DOHH2 (cell line): ENCODE measurements at regions not wholly inside any gene's neighbourhood (a gene's known extent, or its start where the extent isn't known, plus 50 kb on each side); places are given as distances from the start of the nearest gene placed in this dataset.

ENCODE experiments used
- H3F3A ChIP-seq: fragments of 200-600 bp; sonication (generic), shearing (Covaris generic); 2 replicates; pipeline ENCODE4 v1.6.0; 2016; ENCODE audit warnings: antibody characterized with exemption, mild to moderate bottlenecking; ENCODE audit not compliant: control insufficient read depth, insufficient read depth
- H3K27ac ChIP-seq: fragments of 200-600 bp; sonication (generic); 2 replicates; pipeline ENCODE4 v1.5.1; 2014; ENCODE audit warnings: low read depth, mild to moderate bottlenecking, low read length, moderate library complexity
- H3K27me3 ChIP-seq: fragments of 200-600 bp; sonication (generic); 2 replicates; pipeline ENCODE4 v1.6.1; 2014; ENCODE audit warnings: mild to moderate bottlenecking, low read length, mixed read lengths; ENCODE audit not compliant: control insufficient read depth
- H3K36me3 ChIP-seq: fragments of 200-600 bp; sonication (generic); 2 replicates; pipeline ENCODE4 v1.6.1; 2014; ENCODE audit warnings: mild to moderate bottlenecking, low read length, moderate library complexity, mixed read lengths; ENCODE audit not compliant: control insufficient read depth
- H3K4me1 ChIP-seq: fragments of 200-600 bp; sonication (generic); 2 replicates; pipeline ENCODE4 v1.6.1; 2014; ENCODE audit warnings: mild to moderate bottlenecking, low read length, mixed read lengths; ENCODE audit not compliant: control insufficient read depth
- H3K4me2 ChIP-seq: fragments of 200-600 bp; sonication (generic); 2 replicates; pipeline ENCODE4 v1.6.0; 2014; ENCODE audit warnings: mild to moderate bottlenecking, low read length, moderate library complexity
- H3K4me3 ChIP-seq: fragments of 200-600 bp; sonication (generic); 2 replicates; pipeline ENCODE4 v1.5.1; 2014; ENCODE audit warnings: mild to moderate bottlenecking, low read length, mixed read lengths
- H3K79me2 ChIP-seq: fragments of 200-600 bp; sonication (generic); 2 replicates; pipeline ENCODE4 v1.6.1; 2014; ENCODE audit warnings: mild to moderate bottlenecking, low read length, mixed read lengths; ENCODE audit not compliant: control insufficient read depth
- H3K9me2 ChIP-seq: fragments of 200-600 bp; sonication (generic); replicated peaks from 2 replicates; pipeline ENCODE4 v1.6.1; 2014; ENCODE audit warnings: mild to moderate bottlenecking, low read length, mixed read lengths; ENCODE audit not compliant: control insufficient read depth
- H3K9me3 ChIP-seq: fragments of 200-600 bp; sonication (generic); 2 replicates; pipeline ENCODE4 v1.6.1; 2014; ENCODE audit warnings: antibody characterized with exemption, low read length, mixed read lengths; ENCODE audit not compliant: control insufficient read depth, insufficient read depth
- H4K20me1 ChIP-seq: fragments of 200-600 bp; sonication (generic); 2 replicates; pipeline ENCODE4 v1.6.0; 2014; ENCODE audit warnings: low read depth, mild to moderate bottlenecking, antibody characterized with exemption, low read length, moderate library complexity; ENCODE audit not compliant: control insufficient read depth, insufficient read depth
- EZH2phosphoT487 ChIP-seq: fragments of 200-600 bp; sonication (generic); IDR thresholded peaks from 2 replicates; pipeline ENCODE4 v1.6.1; 2017; ENCODE audit warnings: borderline replicate concordance, mild to moderate bottlenecking, antibody characterized with exemption, low read length, moderate library complexity, mixed read lengths
- TF ChIP-seq, protein P1 (sequence below): fragments of 200-600 bp; sonication (generic); IDR thresholded peaks from one replicate; pipeline ENCODE4 v1.5.1; 2014; ENCODE audit warnings: antibody characterized with exemption, mild to moderate bottlenecking, low read depth, low read length; ENCODE audit not compliant: poor library complexity, severe bottlenecking

DNA sequence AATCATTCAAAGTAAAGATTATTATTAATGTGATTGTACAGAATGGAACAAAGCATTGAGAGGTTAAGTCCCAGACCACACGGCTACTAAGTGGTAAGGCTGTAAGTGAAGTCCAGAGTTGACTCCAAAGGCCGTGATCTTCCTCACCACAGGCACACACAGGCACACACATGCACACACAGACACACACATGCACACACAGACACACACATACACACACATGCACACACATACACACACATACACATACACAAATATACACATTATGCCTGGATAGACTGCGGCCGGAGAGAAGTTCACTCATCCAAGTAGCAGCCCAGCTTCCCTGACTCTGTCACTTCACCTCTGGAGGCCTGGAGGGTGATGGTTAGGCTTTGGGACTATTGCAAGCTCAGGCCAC lies 121.9 kb downstream of the HLX start:
- H3K27ac ChIP-seq, result no peak overlapping the region
- no peaks in the 10 kb centered on the region for H3K4me1 ChIP-seq
- no peaks in the 10 kb centered on the region for H3K9me2 ChIP-seq
- peaks cover 3% of the 10 kb centered on the region; the same call in 1 of the 2 replicates for H3K27me3 ChIP-seq
- H3F3A ChIP-seq, result no peaks in the 10 kb centered on the region
- no peaks in the 10 kb centered on the region for H4K20me1 ChIP-seq
- H3K36me3 ChIP-seq, result no peaks in the 10 kb centered on the region
- no peaks in the 10 kb centered on the region for H3K79me2 ChIP-seq
- TF ChIP-seq, protein P1, sequence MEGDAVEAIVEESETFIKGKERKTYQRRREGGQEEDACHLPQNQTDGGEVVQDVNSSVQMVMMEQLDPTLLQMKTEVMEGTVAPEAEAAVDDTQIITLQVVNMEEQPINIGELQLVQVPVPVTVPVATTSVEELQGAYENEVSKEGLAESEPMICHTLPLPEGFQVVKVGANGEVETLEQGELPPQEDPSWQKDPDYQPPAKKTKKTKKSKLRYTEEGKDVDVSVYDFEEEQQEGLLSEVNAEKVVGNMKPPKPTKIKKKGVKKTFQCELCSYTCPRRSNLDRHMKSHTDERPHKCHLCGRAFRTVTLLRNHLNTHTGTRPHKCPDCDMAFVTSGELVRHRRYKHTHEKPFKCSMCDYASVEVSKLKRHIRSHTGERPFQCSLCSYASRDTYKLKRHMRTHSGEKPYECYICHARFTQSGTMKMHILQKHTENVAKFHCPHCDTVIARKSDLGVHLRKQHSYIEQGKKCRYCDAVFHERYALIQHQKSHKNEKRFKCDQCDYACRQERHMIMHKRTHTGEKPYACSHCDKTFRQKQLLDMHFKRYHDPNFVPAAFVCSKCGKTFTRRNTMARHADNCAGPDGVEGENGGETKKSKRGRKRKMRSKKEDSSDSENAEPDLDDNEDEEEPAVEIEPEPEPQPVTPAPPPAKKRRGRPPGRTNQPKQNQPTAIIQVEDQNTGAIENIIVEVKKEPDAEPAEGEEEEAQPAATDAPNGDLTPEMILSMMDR, result no peak
- no peak for TF ChIP-seq EZH2phosphoT487
- H3K9me3 ChIP-seq, result no peaks in the 10 kb centered on the region
- no peak overlapping the region for H3K4me2 ChIP-seq
- H3K4me3 ChIP-seq, result no peak overlapping the region

DNA sequence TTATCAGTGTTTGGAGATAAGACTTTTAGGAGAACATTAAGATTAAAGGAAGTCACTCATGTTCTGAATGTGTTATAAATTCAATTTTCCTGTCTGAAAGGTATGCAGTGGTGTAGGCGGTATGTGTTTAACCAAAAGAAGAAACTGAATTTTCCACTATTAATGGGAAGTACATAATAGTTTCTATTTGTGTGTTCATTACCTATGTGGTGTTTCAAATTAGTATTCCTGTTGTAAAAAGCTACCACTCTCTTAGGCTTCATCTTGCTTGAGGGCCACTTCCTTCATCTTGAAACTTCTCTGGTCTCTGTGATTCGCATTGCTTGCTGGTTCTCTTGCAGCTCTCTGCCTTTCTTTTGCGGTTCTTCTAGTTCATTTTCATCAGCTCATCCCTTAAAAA lies 123.4 kb downstream of the HLX start:
- Histone ChIP-seq H3K27ac (no peak overlapping the region), H3K9me3 (no peaks in the 10 kb centered on the region), H3K27me3 (peaks cover 3% of the 10 kb centered on the region; the same call in 1 of the 2 replicates), H3K4me2 (no peak overlapping the region), H3K36me3 (no peaks in the 10 kb centered on the region), H3K4me1 (no peaks in the 10 kb centered on the region), H3K4me3 (no peak overlapping the region), H3F3A (no peaks in the 10 kb centered on the region), H3K9me2 (no peaks in the 10 kb centered on the region), H4K20me1 (no peaks in the 10 kb centered on the region), H3K79me2 (no peaks in the 10 kb centered on the region)
- no peak for TF ChIP-seq EZH2phosphoT487
- TF ChIP-seq, protein P1, result no peak

DNA sequence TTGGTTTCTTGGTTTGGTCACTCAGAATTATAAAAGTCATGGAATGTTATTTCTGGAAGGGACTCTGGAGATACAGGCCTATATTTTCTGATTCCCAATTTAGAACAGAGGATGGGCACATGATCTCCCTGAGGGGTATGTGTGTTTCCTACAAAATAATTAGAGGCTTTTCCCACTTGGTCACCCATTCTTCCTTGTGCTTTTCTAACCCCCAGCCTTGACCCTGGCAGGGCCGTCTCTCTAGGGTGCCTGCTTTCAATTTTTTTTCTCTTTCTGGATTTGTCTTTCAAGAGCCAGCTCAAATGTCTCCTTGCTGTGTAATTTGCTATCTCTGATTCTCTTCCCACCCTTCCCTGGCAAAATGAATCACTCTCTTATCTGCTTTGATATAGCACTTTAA lies 131.9 kb downstream of the HLX start:
- Histone ChIP-seq H3K36me3 (no peaks in the 10 kb centered on the region), H3K4me2 (no peak overlapping the region), H3K4me3 (no peak overlapping the region), H3K9me2 (no peaks in the 10 kb centered on the region), H3K79me2 (no peaks in the 10 kb centered on the region), H3K9me3 (no peaks in the 10 kb centered on the region; the same call in 1 of the 2 replicates), H3K27me3 (no peaks in the 10 kb centered on the region), H4K20me1 (no peaks in the 10 kb centered on the region), H3F3A (no peaks in the 10 kb centered on the region), H3K4me1 (no peaks in the 10 kb centered on the region), H3K27ac (no peak overlapping the region)
- no peak for TF ChIP-seq EZH2phosphoT487

DNA sequence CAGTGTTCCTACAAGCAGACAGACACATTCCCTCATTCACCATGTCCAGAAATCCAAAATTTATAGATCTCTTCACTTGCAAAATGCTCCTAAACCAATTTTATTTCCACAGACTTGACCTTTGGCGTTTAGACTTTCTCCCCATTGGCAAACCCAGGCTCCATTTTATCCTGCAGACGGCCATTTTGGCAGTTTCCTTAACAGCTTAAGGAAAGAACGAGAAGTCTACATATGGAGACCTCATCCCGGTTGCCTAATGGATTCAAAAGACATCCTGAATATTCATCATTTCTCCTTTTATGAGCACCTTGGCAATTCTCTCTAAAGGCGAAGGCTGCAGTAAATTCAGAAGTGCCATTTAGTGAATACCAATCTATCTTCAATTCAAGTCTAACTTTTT lies 132.9 kb downstream of the HLX start:
- Histone ChIP-seq H3F3A (no peaks in the 10 kb centered on the region), H3K27ac (no peak overlapping the region), H4K20me1 (no peaks in the 10 kb centered on the region), H3K9me2 (no peaks in the 10 kb centered on the region), H3K36me3 (no peaks in the 10 kb centered on the region), H3K4me2 (no peak overlapping the region), H3K9me3 (no peaks in the 10 kb centered on the region; the same call in 1 of the 2 replicates), H3K4me3 (no peak overlapping the region), H3K27me3 (no peaks in the 10 kb centered on the region), H3K4me1 (no peaks in the 10 kb centered on the region), H3K79me2 (no peaks in the 10 kb centered on the region)
- no peak for TF ChIP-seq EZH2phosphoT487
- TF ChIP-seq, protein P1, result no peak
